A673 (cell line): ENCODE measurements at regions not wholly inside any gene's neighbourhood (a gene's known extent, or its start where the extent isn't known, plus 50 kb on each side); places are given as distances from the start of the nearest gene placed in this dataset.

Experiments used
- BruUV-seq: library from RNA; stranded (reverse); fragments of 400-500 nt; replicated peaks from 2 replicates; lab custom pipeline; 2021; lab: Mats Ljungman, UMichigan
- CTCF ChIA-PET: fragments of 300-600 bp; sonication (Branson Sonifier 250); formaldehyde crosslinking; loops from one replicate; lab custom pipeline; 2022; ENCODE audit warnings: antibody characterized with exemption; lab: Charles Lee
- POLR2A ChIA-PET: fragments of 300-600 bp; sonication (Branson Sonifier 250); formaldehyde crosslinking; loops from one replicate; lab custom pipeline; 2022; ENCODE audit warnings: antibody characterized with exemption; ENCODE audit not compliant: low non-redundant PET; lab: Charles Lee
- DNase-seq: peaks from one replicate; pipeline ENCODE4 v3.0.0-alpha.2; 2015; ENCODE audit warnings: low spot score
- H3K27ac ChIP-seq: fragments of 200-600 bp; sonication (generic); 2 replicates; pipeline ENCODE4 v1.5.1; 2016; ENCODE audit warnings: mixed run types, low read depth, mild to moderate bottlenecking, mixed read lengths, antibody characterized with exemption, low read length; ENCODE audit not compliant: poor library complexity, severe bottlenecking
- H3K27me3 ChIP-seq: fragments of 200-600 bp; sonication (generic); replicated peaks from 2 replicates; pipeline ENCODE4 v1.6.1; 2017; ENCODE audit warnings: mixed run types, low read depth, mild to moderate bottlenecking, mixed read lengths, antibody characterized with exemption, low read length; ENCODE audit not compliant: insufficient read depth, poor library complexity
- H3K36me3 ChIP-seq: fragments of 200-600 bp; sonication (generic); 2 replicates; pipeline ENCODE4 v1.6.1; 2016; ENCODE audit warnings: mixed run types, mild to moderate bottlenecking, mixed read lengths, antibody characterized with exemption, low read length; ENCODE audit not compliant: insufficient read depth, poor library complexity, severe bottlenecking
- H3K4me1 ChIP-seq: fragments of 200-600 bp; sonication (generic); 2 replicates; pipeline ENCODE4 v1.6.1; 2017; ENCODE audit warnings: mixed run types, mild to moderate bottlenecking, mixed read lengths, antibody characterized with exemption, low read length; ENCODE audit not compliant: insufficient read depth, poor library complexity, severe bottlenecking
- H3K4me3 ChIP-seq: fragments of 200-600 bp; sonication (generic); 2 replicates; pipeline ENCODE4 v1.5.1; 2016; ENCODE audit warnings: low read depth, mixed run types, mild to moderate bottlenecking, mixed read lengths, low read length; ENCODE audit not compliant: poor library complexity, severe bottlenecking
- H3K9me3 ChIP-seq: fragments of 200-600 bp; sonication (generic); 2 replicates; pipeline ENCODE4 v1.6.1; 2016; ENCODE audit warnings: mixed run types, low read depth, mild to moderate bottlenecking, mixed read lengths, antibody characterized with exemption, low read length; ENCODE audit not compliant: poor library complexity, severe bottlenecking
- EZH2 ChIP-seq: fragments of 200-600 bp; sonication (generic); IDR thresholded peaks from 2 replicates; pipeline ENCODE4 v1.6.1; 2017; ENCODE audit warnings: borderline replicate concordance, low read depth, mild to moderate bottlenecking, mixed read lengths, antibody characterized with exemption, low read length; ENCODE audit not compliant: poor library complexity, severe bottlenecking
- intact Hi-C: fragments of 100-400 bp; cut with micrococcal nuclease; formaldehyde crosslinking; loops from one replicate; pipeline ENCODE4 v1.10.0; 2022; ENCODE audit not compliant: unreplicated experiment
- TF ChIP-seq, protein P1 (sequence below): fragments of 300-800, 200-600 bp; sonication (generic); conservative IDR thresholded peaks from 2 replicates; pipeline ENCODE4 v1.5.1; 2017; ENCODE audit warnings: low read depth, mild to moderate bottlenecking, antibody characterized with exemption, low read length, moderate library complexity, mixed read lengths

- ChIA-PET CTCF (no interaction called here), POLR2A (no interaction called here)
- Histone ChIP-seq H3K4me1 (no peaks in the 10 kb centered on the region), H3K9me3 (no peaks in the 10 kb centered on the region), H3K27me3 (no peaks in the 10 kb centered on the region), H3K36me3 (no peaks in the 10 kb centered on the region), H3K4me3 (no peak overlapping the region), H3K27ac (no peak overlapping the region)
- DNase-seq: no peak
- intact Hi-C loops: no loop called here
- no TSS peak for BruUV-seq
- TF ChIP-seq EZH2: no peak
- TF ChIP-seq, protein P1, sequence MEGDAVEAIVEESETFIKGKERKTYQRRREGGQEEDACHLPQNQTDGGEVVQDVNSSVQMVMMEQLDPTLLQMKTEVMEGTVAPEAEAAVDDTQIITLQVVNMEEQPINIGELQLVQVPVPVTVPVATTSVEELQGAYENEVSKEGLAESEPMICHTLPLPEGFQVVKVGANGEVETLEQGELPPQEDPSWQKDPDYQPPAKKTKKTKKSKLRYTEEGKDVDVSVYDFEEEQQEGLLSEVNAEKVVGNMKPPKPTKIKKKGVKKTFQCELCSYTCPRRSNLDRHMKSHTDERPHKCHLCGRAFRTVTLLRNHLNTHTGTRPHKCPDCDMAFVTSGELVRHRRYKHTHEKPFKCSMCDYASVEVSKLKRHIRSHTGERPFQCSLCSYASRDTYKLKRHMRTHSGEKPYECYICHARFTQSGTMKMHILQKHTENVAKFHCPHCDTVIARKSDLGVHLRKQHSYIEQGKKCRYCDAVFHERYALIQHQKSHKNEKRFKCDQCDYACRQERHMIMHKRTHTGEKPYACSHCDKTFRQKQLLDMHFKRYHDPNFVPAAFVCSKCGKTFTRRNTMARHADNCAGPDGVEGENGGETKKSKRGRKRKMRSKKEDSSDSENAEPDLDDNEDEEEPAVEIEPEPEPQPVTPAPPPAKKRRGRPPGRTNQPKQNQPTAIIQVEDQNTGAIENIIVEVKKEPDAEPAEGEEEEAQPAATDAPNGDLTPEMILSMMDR: no peak
Observed at GRCh38 chr9:29928072-29928471, 2354.8 kb upstream of the C9orf72 start.

DNA sequence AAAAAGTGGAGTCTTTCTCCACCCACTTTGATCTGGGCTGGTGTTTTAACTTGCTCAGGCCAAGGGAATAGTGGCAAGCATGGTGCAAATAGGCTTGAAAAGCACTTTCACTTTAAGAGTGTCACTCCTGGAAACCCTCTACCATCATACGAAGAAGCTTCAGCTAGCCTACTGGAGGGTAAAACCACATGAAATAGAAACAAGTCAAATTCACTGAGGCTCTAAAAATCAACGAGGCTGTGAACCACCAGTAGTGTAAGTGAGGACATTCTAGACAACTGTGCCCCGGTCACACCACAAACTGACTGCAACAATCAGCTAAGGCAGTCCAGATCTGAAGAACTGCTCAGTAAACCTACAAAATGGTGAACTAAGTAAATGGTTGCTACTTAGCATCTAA, 2366.3 kb upstream of the C9orf72 start:
- ChIA-PET CTCF (no interaction called here), POLR2A (no interaction called here)
- H3K4me3 ChIP-seq: no peak overlapping the region
- no TSS peak for BruUV-seq
- no peaks in the 10 kb centered on the region for H3K9me3 ChIP-seq
- no peaks in the 10 kb centered on the region for H3K27me3 ChIP-seq
- TF ChIP-seq EZH2: no peak
- TF ChIP-seq, protein P1: no peak
- H3K27ac ChIP-seq: no peak overlapping the region
- intact Hi-C loops: no loop called here
- no peaks in the 10 kb centered on the region for H3K4me1 ChIP-seq
- no peak for DNase-seq
- no peaks in the 10 kb centered on the region for H3K36me3 ChIP-seq

GRCh38 chr9:29945012-29945411, 2371.7 kb upstream of the C9orf72 start:
- POLR2A ChIA-PET: no interaction called here
- no peak overlapping the region for H3K4me3 ChIP-seq
- BruUV-seq: no TSS peak
- no peaks in the 10 kb centered on the region for H3K27me3 ChIP-seq
- no peak overlapping the region for H3K27ac ChIP-seq
- no peak for DNase-seq
- no peaks in the 10 kb centered on the region for H3K9me3 ChIP-seq
- H3K36me3 ChIP-seq: no peaks in the 10 kb centered on the region
- H3K4me1 ChIP-seq: no peaks in the 10 kb centered on the region
- TF ChIP-seq EZH2: no peak
- TF ChIP-seq, protein P1: no peak
- CTCF ChIA-PET: no interaction called here
- intact Hi-C loops: no loop called here
